ENCODE measurements at regions not wholly inside any gene's neighbourhood (a gene's known extent, or its start where the extent isn't known, plus 50 kb on each side); places are given as distances from the start of the nearest gene placed in this dataset.

- POLR2A ChIA-PET (ENCODE audit: partially characterized antibody), result no interaction called here
- 89% methylated on average over 1 of the region's 1 CpG; no CpG with 5 or more reads in 1 of the 2 experiments for WGBS, 2 experiments (ENCODE audit: extremely low coverage in 1 of 2, insufficient coverage in 1 of 2, insufficient read length in 1 of 2, insufficient replicate concordance in 2 of 2, low coverage in 1 of 2, low lambda C conversion rate in 2 of 2, missing lambda C conversion rate in 1 of 2)
- FAIRE-seq, result no peak
- TF ChIP-seq HDAC2 (IDR thresholded peaks at IDR 0.05; ENCODE audit: borderline replicate concordance in 1 of 2, low read depth in 2 of 2, low read length in 2 of 2) (no peak), JUN (IDR thresholded peaks at IDR 0.05; ENCODE audit: low read depth, low read length) (no peak), KDM5A (IDR thresholded peaks at IDR 0.05; ENCODE audit: low read length) (no peak), SP2 (IDR thresholded peaks at IDR 0.05; ENCODE audit: low read length) (no peak)
These were observed 817.1 kb upstream of the TMEFF2 start for GRCh38 chr2:193011870-193012269.

More at GRCh38 chr2:193011870-193012269, 817.1 kb upstream of the TMEFF2 start:
- no peak overlapping the region for H2BK5ac ChIP-seq (ENCODE audit: low read depth, low read length)
- no peaks in the 10 kb centered on the region for H4K20me1 ChIP-seq (replicated peaks in 1 of 2; ENCODE audit: control insufficient read depth in 1 of 2, insufficient read depth in 2 of 2, low read length in 2 of 2)
- H3K79me1 ChIP-seq (ENCODE audit: low read depth, low read length), result no peaks in the 10 kb centered on the region
- H3K27me3 ChIP-seq (replicated peaks in 1 of 4; ENCODE audit: control insufficient read depth in 3 of 4, extremely low read depth in 1 of 4, insufficient read depth in 3 of 4, low read length in 3 of 4), result no peaks in the 10 kb centered on the region
- H2BK120ac ChIP-seq (replicated peaks; ENCODE audit: low read depth, low read length), result no peak overlapping the region
- H3K18ac ChIP-seq (ENCODE audit: extremely low read depth, low read length), result no peak overlapping the region
- no peak overlapping the region for H3K23ac ChIP-seq (ENCODE audit: insufficient read length)
- H2BK20ac ChIP-seq (ENCODE audit: low read length), result no peak overlapping the region
- H3K36me3 ChIP-seq (ENCODE audit: control insufficient read depth in 2 of 4, insufficient read depth in 4 of 4, low read length in 3 of 4), result no peaks in the 10 kb centered on the region
- H3K14ac ChIP-seq (ENCODE audit: insufficient read length), result no peak overlapping the region
- H2BK12ac ChIP-seq (ENCODE audit: low read depth, low read length), result no peak overlapping the region
- no peak overlapping the region for H3K9ac ChIP-seq (replicated peaks in 1 of 4; ENCODE audit: extremely low read depth in 1 of 4, low read depth in 3 of 4, low read length in 3 of 4)
- no peaks in the 10 kb centered on the region for H3K4me1 ChIP-seq (replicated peaks in 1 of 4; ENCODE audit: control insufficient read depth in 3 of 4, insufficient read depth in 4 of 4, low read length in 3 of 4)
- no peak overlapping the region for H2AFZ ChIP-seq (ENCODE audit: low read length)
- DNase-seq (ENCODE audit: low read depth in 1 of 2, low spot score in 2 of 2), result no peak
- H3K9me3 ChIP-seq (ENCODE audit: insufficient read depth in 2 of 2, low read depth in 1 of 2, low read length in 1 of 2), result peaks cover 0 to 2% of the 10 kb centered on the region in 2 experiments; a peak in 1 of 4 replicates
- CTCF ChIA-PET (ENCODE audit: partially characterized antibody), result interaction anchor here (0.7 to 1.0 kb wide), 2 partner anchors 16 to 128 kb away, joined by 3 to 4 read pairs; no protein-coding TSS in a partner anchor
- H3K4me2 ChIP-seq (ENCODE audit: insufficient read depth in 1 of 2, low read depth in 2 of 2, low read length in 2 of 2), result no peak overlapping the region
- H3K56ac ChIP-seq (replicated peaks; ENCODE audit: insufficient read length, low read depth, low read length), result no peak overlapping the region
- H3K79me2 ChIP-seq (ENCODE audit: control insufficient read depth in 1 of 2, insufficient read depth in 2 of 2, low read length in 2 of 2), result no peaks in the 10 kb centered on the region
- no peak overlapping the region for H3K4ac ChIP-seq (replicated peaks; ENCODE audit: insufficient read length, low read depth, low read length)
- no peak overlapping the region for H4K5ac ChIP-seq (ENCODE audit: insufficient read length, low read depth, low read length)
- H2AK5ac ChIP-seq (ENCODE audit: low read depth, low read length), result no peak overlapping the region
- no peak overlapping the region for H3K4me3 ChIP-seq (ENCODE audit: extremely low read depth in 1 of 4, insufficient read depth in 2 of 4, low read depth in 3 of 4, low read length in 4 of 4)
- H3K23me2 ChIP-seq (ENCODE audit: low read depth, low read length), result no peaks in the 10 kb centered on the region
- H4K8ac ChIP-seq (ENCODE audit: extremely low read depth, insufficient read depth, low read length), result no peak overlapping the region
- H2BK15ac ChIP-seq (ENCODE audit: low read length), result no peak overlapping the region
- no peak overlapping the region for H3K27ac ChIP-seq (ENCODE audit: low read depth, low read length)
- H4K91ac ChIP-seq (replicated peaks; ENCODE audit: insufficient read length, low read length), result no peak overlapping the region
